ENCODE measurements at regions not wholly inside any gene's neighbourhood (a gene's known extent, or its start where the extent isn't known, plus 50 kb on each side); places are given as distances from the start of the nearest gene placed in this dataset.

GRCh38 chr13:76350399-76350798 lies 535.8 kb downstream of the KCTD12 start:
- Histone ChIP-seq H3K4me2 (ENCODE audit: low read depth, low read length) (no peak overlapping the region), H3K4me3 (ENCODE audit: low read length) (no peak overlapping the region), H3K4me1 (ENCODE audit: low read length) (no peaks in the 10 kb centered on the region), H3K27ac (ENCODE audit: low read length) (no peak overlapping the region), H3K27me3 (replicated peaks; ENCODE audit: insufficient read depth, low read length) (no peaks in the 10 kb centered on the region), H3K36me3 (replicated peaks; ENCODE audit: insufficient read depth, low read length) (no peaks in the 10 kb centered on the region), H3K9me3 (replicated peaks; ENCODE audit: insufficient read depth, low read length) (no peaks in the 10 kb centered on the region), H3F3A (ENCODE audit: insufficient read depth, low read length) (no peaks in the 10 kb centered on the region), H4K20me1 (ENCODE audit: insufficient read depth, low read length) (no peaks in the 10 kb centered on the region), H2AFZ (ENCODE audit: low read length) (no peak overlapping the region), H3K79me2 (ENCODE audit: low read length) (no peaks in the 10 kb centered on the region), H3K9me2 (replicated peaks; ENCODE audit: insufficient read depth, low read length) (no peaks in the 10 kb centered on the region), H3K9ac (ENCODE audit: low read length) (no peak overlapping the region)
- TF ChIP-seq CTCF (IDR thresholded peaks at IDR 0.05; ENCODE audit: low read length) (no peak), EZH2 (optimal IDR thresholded peaks at IDR 0.05; ENCODE audit: low read depth, low read length) (no peak), EZH2phosphoT487 (IDR thresholded peaks at IDR 0.05; ENCODE audit: low read length) (no peak)
- no peak for DNase-seq

- no peaks in the 10 kb centered on the region for H3K36me3 ChIP-seq (replicated peaks; ENCODE audit: insufficient read depth, low read length)
- H3K4me3 ChIP-seq (ENCODE audit: low read length): no peak overlapping the region
- H3F3A ChIP-seq (ENCODE audit: insufficient read depth, low read length): no peaks in the 10 kb centered on the region
- H2AFZ ChIP-seq (ENCODE audit: low read length): no peak overlapping the region
- no peak overlapping the region for H3K27ac ChIP-seq (ENCODE audit: low read length)
- H3K4me1 ChIP-seq (ENCODE audit: low read length): no peaks in the 10 kb centered on the region
- H3K9me3 ChIP-seq (replicated peaks; ENCODE audit: insufficient read depth, low read length): no peaks in the 10 kb centered on the region
- H4K20me1 ChIP-seq (ENCODE audit: insufficient read depth, low read length): no peaks in the 10 kb centered on the region
- no peaks in the 10 kb centered on the region for H3K9me2 ChIP-seq (replicated peaks; ENCODE audit: insufficient read depth, low read length)
- no peaks in the 10 kb centered on the region for H3K79me2 ChIP-seq (ENCODE audit: low read length)
- H3K27me3 ChIP-seq (replicated peaks; ENCODE audit: insufficient read depth, low read length): no peaks in the 10 kb centered on the region
- H3K9ac ChIP-seq (ENCODE audit: low read length): no peak overlapping the region
- no peak overlapping the region for H3K4me2 ChIP-seq (ENCODE audit: low read depth, low read length)
- no peak for DNase-seq
- no peak for TF ChIP-seq EZH2 (optimal IDR thresholded peaks at IDR 0.05; ENCODE audit: low read depth, low read length)
- TF ChIP-seq EZH2phosphoT487 (IDR thresholded peaks at IDR 0.05; ENCODE audit: low read length): no peak
- no peak for TF ChIP-seq CTCF (IDR thresholded peaks at IDR 0.05; ENCODE audit: low read length)
These were observed 536.5 kb downstream of the KCTD12 start for GRCh38 chr13:76349700-76350099.

- Histone ChIP-seq H3K9ac (ENCODE audit: low read length) (no peak overlapping the region), H3K27ac (ENCODE audit: low read length) (no peak overlapping the region), H3K4me3 (ENCODE audit: low read length) (no peak overlapping the region), H3K4me2 (ENCODE audit: low read depth, low read length) (no peak overlapping the region), H3K79me2 (ENCODE audit: low read length) (no peaks in the 10 kb centered on the region), H4K20me1 (ENCODE audit: insufficient read depth, low read length) (no peaks in the 10 kb centered on the region), H3K9me3 (replicated peaks; ENCODE audit: insufficient read depth, low read length) (no peaks in the 10 kb centered on the region), H2AFZ (ENCODE audit: low read length) (no peak overlapping the region), H3K9me2 (replicated peaks; ENCODE audit: insufficient read depth, low read length) (no peaks in the 10 kb centered on the region), H3K4me1 (ENCODE audit: low read length) (peaks cover 19% of the 10 kb centered on the region), H3F3A (ENCODE audit: insufficient read depth, low read length) (peaks cover 4% of the 10 kb centered on the region), H3K27me3 (replicated peaks; ENCODE audit: insufficient read depth, low read length) (no peaks in the 10 kb centered on the region), H3K36me3 (replicated peaks; ENCODE audit: insufficient read depth, low read length) (no peaks in the 10 kb centered on the region)
- TF ChIP-seq CTCF (IDR thresholded peaks at IDR 0.05; ENCODE audit: low read length) (no peak), EZH2phosphoT487 (IDR thresholded peaks at IDR 0.05; ENCODE audit: low read length) (no peak), EZH2 (optimal IDR thresholded peaks at IDR 0.05; ENCODE audit: low read depth, low read length) (no peak)
- DNase-seq: no peak
These were observed 546.6 kb downstream of the KCTD12 start for GRCh38 chr13:76339649-76340048.

All from MM.1S (cell line).